Choroid plexus epithelial cell (primary cell): ENCODE measurements at regions not wholly inside any gene's neighbourhood (a gene's known extent, or its start where the extent isn't known, plus 50 kb on each side); places are given as distances from the start of the nearest gene placed in this dataset.

Experiments
- DNase-seq: peaks from one replicate; pipeline ENCODE4 v3.0.0-alpha.2; 2010; ENCODE audit warnings: low read depth
- H3K4me3 ChIP-seq: 2 replicates; pipeline ENCODE4 v1.5.1; 2011; ENCODE audit warnings: low read depth, mild to moderate bottlenecking, control low read depth, low read length, moderate library complexity
- TF ChIP-seq, protein P1 (sequence below): conservative IDR thresholded peaks from 2 replicates; pipeline ENCODE4 v1.5.1; 2011; ENCODE audit warnings: low read depth, mild to moderate bottlenecking, control low read depth, inconsistent platforms, low read length, moderate library complexity

DNA sequence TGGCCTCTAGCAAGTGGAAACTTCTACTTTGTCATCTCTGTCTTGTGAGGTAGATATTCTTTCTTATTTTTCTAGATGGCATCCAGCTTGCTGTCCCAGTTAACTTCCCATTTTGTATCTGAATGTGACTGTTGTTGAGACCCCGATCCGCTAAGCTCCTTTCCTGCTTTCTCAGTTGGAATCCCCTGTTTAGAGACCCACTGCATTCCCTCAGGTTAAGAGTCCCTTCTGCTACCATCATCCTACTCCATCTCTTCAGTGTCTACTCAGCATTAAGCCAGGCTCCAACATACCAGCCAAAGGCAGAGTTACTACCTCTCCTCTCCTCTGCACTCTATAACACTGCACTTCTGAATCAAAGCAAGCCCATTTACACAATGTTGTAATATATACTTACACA, 1300.4 kb upstream of the CHAC2 start:
- TF ChIP-seq, protein P1, sequence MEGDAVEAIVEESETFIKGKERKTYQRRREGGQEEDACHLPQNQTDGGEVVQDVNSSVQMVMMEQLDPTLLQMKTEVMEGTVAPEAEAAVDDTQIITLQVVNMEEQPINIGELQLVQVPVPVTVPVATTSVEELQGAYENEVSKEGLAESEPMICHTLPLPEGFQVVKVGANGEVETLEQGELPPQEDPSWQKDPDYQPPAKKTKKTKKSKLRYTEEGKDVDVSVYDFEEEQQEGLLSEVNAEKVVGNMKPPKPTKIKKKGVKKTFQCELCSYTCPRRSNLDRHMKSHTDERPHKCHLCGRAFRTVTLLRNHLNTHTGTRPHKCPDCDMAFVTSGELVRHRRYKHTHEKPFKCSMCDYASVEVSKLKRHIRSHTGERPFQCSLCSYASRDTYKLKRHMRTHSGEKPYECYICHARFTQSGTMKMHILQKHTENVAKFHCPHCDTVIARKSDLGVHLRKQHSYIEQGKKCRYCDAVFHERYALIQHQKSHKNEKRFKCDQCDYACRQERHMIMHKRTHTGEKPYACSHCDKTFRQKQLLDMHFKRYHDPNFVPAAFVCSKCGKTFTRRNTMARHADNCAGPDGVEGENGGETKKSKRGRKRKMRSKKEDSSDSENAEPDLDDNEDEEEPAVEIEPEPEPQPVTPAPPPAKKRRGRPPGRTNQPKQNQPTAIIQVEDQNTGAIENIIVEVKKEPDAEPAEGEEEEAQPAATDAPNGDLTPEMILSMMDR: no peak
- DNase-seq: no peak
- no peak overlapping the region for H3K4me3 ChIP-seq

DNA sequence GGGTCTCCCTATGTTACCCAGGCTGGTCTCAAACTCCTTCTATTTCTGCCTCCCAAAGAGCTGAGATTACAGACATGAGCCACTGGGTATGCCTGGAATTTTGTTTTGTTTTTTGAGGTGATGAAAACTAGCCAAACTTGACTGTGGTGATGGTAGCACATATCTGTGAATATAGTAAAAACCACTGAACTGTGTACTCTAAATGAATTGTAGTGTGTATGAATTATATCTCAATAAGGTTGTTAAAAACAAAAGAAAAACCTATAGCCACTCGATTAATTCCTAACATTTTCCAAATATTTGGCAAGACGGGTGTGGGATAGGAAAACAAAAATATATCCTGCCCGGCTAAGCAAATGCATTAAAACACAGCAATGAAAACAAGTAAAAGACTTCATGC, 1302.3 kb upstream of the CHAC2 start:
- TF ChIP-seq, protein P1: no peak
- no peak overlapping the region for H3K4me3 ChIP-seq
- DNase-seq: peak; percentile 45

DNA sequence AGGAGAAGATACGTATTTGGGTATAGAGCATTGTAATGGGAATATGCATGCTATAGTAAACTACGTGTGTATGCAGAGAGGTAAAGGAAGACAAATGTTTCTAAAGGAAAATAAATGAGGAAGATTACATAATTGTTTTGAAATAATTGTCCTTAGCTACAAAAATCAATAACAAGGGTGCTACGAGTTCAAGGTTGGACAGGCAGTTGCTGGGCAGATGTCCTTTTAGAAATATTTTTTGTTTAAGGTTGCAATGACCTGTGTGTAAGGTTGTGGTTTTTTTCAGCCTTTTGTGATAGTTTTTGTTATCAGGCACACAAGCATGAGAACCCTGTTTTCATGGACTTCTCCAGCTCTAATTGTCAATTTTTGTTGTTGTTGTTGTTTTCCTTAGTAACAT, 1304.1 kb upstream of the CHAC2 start:
- no peak for DNase-seq
- TF ChIP-seq, protein P1: no peak
- no peak overlapping the region for H3K4me3 ChIP-seq

DNA sequence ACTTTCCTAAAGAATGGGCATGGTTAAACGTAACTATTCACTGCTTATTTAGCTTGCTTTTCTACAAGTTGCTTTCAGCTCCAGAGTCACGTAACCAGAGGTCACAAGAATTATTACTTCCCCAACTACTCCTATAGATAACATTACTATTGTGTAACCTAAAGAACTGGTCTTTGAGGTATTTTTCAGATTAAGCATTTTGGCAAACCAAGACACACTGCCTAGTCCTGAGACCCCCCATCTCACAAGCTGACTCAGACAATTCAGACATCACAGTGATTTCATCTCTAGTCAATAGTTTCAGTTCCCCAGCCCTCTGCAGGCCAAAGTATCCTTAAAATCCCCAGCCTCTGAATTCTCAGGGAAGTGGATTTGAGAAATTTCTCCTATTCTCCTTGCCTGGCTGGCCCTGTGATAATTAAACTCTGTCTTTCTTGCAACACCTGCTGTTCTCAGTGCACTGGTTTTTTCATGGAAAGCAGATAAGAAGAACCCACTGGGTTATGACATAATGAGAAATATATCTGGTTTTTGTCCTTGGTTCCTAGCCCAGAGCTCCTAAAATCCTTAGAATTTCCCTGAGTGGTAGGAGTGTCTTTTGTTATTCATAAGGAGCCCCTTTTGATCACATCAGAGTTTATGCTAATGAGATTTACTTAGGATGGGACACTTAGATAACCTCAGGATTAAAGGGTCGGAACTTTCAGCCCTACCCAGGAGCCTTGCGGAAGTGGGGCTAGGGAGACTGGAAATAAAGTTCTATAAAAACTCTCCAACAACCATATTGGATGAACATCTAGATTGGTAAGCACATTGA, 1310.8 kb upstream of the CHAC2 start:
- TF ChIP-seq, protein P1: peak; percentile 11
- DNase-seq: peak; percentile 4
- H3K4me3 ChIP-seq: no peak overlapping the region

DNA sequence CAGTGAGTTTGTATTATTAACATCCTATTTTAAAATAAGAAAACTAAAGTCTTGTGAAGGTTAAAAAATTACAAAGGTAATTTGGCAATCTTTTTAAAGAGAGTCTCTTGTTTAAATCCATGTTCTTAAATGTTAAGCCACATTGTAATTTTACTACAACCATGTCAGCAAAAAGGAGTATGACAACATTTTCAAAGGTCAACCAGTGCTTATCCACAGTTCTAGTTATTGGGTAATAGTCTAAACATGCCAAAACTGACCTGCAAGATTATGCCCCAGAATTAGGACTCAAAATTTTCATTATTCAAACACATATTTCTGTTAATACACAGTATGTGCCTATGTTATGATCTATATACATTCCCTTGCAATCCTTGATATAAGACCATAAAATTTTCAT, 1312.6 kb upstream of the CHAC2 start:
- H3K4me3 ChIP-seq: no peak overlapping the region
- DNase-seq: peak; percentile 20
- TF ChIP-seq, protein P1: no peak

DNA sequence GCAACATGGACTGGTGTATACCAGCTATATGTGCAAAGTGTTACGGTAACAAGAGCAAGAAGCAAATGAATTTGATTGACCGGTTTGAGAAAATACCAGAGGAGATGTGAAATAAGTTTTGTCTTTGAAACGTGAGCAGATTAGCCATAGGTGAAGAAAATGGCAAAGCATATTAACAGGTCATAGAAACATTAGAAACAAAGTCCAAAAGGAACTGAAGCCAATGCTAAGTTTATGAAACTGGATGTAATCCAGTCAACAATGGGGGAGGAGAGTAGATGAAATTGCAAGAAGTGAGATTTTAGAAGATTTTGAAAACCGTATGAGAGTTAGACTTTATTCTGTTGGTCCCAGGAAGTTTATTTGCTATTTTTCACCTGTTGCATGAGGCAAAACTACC, 1315.4 kb upstream of the CHAC2 start:
- no peak for DNase-seq
- no peak overlapping the region for H3K4me3 ChIP-seq
- TF ChIP-seq, protein P1: no peak

DNA sequence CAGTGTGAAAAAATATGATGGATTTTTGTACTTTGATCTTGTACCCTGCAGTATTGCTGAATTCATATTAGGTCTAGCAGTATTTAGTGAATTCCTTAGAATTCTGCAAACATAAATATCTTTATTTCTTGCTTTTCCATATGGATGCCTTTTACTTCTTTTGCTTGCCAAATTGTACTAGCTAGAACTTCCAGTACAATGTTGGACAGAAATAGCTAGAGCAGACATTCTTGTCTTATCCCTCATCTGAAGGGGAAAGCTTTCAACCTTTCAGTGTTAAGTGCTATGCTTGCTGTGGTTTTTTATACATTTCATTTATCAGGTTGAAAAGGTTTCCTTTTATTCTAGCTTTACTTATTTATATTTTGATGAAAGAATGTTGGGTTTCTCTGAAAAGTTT, 1321.9 kb upstream of the CHAC2 start:
- DNase-seq: peak; percentile 37
- no peak overlapping the region for H3K4me3 ChIP-seq
- TF ChIP-seq, protein P1: no peak
